GM06990 (cell line): ENCODE measurements at regions not wholly inside any gene's neighbourhood (a gene's known extent, or its start where the extent isn't known, plus 50 kb on each side); places are given as distances from the start of the nearest gene placed in this dataset.

Source experiments
- DNase-seq: peaks from one replicate; pipeline ENCODE4 v3.0.0-alpha.2; 2011; ENCODE audit not compliant: insufficient read length; ENCODE audit errors: extremely low read depth
- H3K27me3 ChIP-seq: replicated peaks from 2 replicates; pipeline ENCODE4 v1.6.0; 2011; ENCODE audit warnings: low read length; ENCODE audit not compliant: control insufficient read depth, insufficient read depth
- H3K36me3 ChIP-seq: 2 replicates; pipeline ENCODE4 v1.5.1; 2011; ENCODE audit warnings: low read length; ENCODE audit not compliant: control insufficient read depth, insufficient read depth
- H3K4me3 ChIP-seq: replicated peaks from 2 replicates; pipeline ENCODE4 v1.5.1; 2011; ENCODE audit warnings: low read depth, mild to moderate bottlenecking, control low read depth, low read length
- CTCF ChIP-seq: IDR thresholded peaks from 2 replicates; pipeline ENCODE4 v1.5.1; 2011; ENCODE audit warnings: low read length, control low read depth, mild to moderate bottlenecking, inconsistent platforms; ENCODE audit not compliant: insufficient read depth, poor library complexity, severe bottlenecking

DNA sequence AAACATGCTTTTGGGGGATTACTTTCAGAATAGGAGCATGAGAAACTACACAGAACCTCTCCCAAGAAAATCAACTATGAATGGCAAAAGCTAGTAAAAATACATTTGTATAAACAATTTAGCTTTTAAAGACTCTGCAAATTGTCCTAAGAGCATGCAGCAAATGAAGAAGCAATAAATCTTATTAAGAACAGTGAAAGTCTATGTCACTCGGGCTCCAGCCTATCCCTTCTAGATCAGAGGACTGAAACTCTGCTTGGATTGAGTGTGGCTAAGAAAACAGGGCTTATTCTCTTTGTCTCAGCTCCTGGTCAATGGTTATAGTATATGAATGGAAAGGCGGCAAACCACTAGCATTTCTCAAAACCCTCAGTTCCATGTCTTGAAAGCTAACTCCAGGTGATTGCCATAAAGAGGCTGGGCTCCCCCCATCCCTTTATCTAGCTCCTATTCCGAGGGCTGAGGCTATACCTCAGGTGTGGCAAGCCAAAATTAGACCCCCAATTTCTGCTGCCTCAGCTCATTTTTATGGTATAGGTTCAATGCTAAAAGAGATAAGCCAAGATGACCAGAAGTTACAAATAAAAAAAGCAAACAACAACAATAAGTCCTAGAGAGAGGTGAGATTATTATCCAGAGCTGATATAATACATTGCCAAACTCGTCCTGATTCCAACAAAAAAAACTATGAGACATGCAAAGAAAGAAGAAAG, 953.2 kb downstream of the SLITRK6 start:
- H3K36me3 ChIP-seq, result no peaks in the 10 kb centered on the region
- H3K27me3 ChIP-seq, result no peaks in the 10 kb centered on the region
- no peak for DNase-seq
- no peak overlapping the region for H3K4me3 ChIP-seq
- no peak for TF ChIP-seq CTCF

DNA sequence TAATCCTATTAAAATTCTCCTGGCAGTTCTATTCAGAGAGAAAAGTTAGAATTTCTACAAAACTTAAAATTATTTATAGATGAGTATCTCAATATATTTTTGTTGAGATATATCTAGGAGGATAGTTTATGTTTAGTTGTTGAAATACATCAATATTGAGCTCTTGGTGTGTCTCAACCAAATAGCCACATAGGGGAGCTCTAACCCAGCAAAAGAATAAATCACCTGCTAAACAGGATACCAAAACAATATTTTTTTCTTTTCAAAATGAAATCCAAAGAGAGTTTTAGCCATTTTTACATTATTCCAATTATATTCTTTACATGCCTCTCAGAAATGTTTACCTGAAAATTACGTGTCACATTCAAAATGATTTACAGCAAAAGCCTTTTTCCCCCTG, 954.7 kb downstream of the SLITRK6 start:
- no peak for DNase-seq
- Histone ChIP-seq H3K27me3 (no peaks in the 10 kb centered on the region), H3K4me3 (no peak overlapping the region), H3K36me3 (no peaks in the 10 kb centered on the region)
- TF ChIP-seq CTCF, result no peak

- TF ChIP-seq CTCF, result no peak
- Histone ChIP-seq H3K4me3 (no peak overlapping the region), H3K36me3 (no peaks in the 10 kb centered on the region), H3K27me3 (no peaks in the 10 kb centered on the region)
- DNase-seq, result no peak
Observed at GRCh38 chr13:84843368-84843767, 955.9 kb downstream of the SLITRK6 start.

DNA sequence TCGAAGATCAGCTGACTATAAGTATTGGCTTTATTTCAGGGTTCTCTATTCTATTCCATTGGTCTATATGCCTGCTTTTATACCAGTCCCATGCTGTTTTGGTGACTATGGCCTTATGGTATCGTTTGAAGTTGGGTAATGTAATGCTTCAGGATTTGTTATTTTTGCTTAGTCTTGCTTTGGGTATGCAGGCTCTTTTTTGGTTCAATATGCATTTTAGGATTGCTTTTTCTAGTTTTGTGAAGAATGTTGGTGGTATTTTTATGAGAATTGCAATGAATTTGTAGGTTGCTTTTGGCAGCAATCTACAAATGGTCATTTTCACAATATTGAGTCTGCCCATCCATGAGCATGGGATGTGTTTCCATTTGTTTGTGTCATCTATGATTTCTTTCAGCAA, 951.9 kb upstream of the SLITRK1 start:
- no peak overlapping the region for H3K4me3 ChIP-seq
- H3K36me3 ChIP-seq, result no peaks in the 10 kb centered on the region
- H3K27me3 ChIP-seq, result no peaks in the 10 kb centered on the region
- no peak for TF ChIP-seq CTCF
- no peak for DNase-seq

GRCh38 chr13:84831666-84832657, 949.7 kb upstream of the SLITRK1 start:
- DNase-seq, result no peak
- H3K27me3 ChIP-seq, result no peaks in the 10 kb centered on the region
- no peak for TF ChIP-seq CTCF
- H3K4me3 ChIP-seq, result no peak overlapping the region
- no peaks in the 10 kb centered on the region for H3K36me3 ChIP-seq
